GM18858 (cell line): ENCODE measurements at regions not wholly inside any gene's neighbourhood (a gene's known extent, or its start where the extent isn't known, plus 50 kb on each side); places are given as distances from the start of the nearest gene placed in this dataset.

ENCODE experiments used
- ATAC-seq: cut with Tn5 transposase; IDR thresholded peaks from one replicate; pipeline ENCODE4 v1.9.1; 2021; ENCODE audit not compliant: unreplicated experiment

- ATAC-seq: no peak
Observed at GRCh38 chr4:163582703-163583102, 88.2 kb downstream of the TMA16 start.

- peak; percentile 49 for ATAC-seq
Observed at GRCh38 chr4:163587867-163588266, 93.4 kb downstream of the TMA16 start.

- no peak for ATAC-seq
Observed at GRCh38 chr4:163588532-163588931, 94.0 kb downstream of the TMA16 start.

- peak; percentile 20 for ATAC-seq
Observed at GRCh38 chr4:163590103-163590502, 95.6 kb downstream of the TMA16 start.

GRCh38 chr4:163590619-163591264 lies 96.3 kb downstream of the TMA16 start:
- ATAC-seq: no peak

GRCh38 chr4:163591614-163592020 lies 97.1 kb downstream of the TMA16 start:
- ATAC-seq: peak; percentile 84

GRCh38 chr4:163592212-163592611 lies 97.7 kb downstream of the TMA16 start:
- ATAC-seq: no peak

- ATAC-seq: no peak
Observed at GRCh38 chr4:163595580-163595979, 101.1 kb downstream of the TMA16 start.

- peak; percentile 40 for ATAC-seq
Observed at GRCh38 chr4:163598028-163598427, 103.5 kb downstream of the TMA16 start.

- ATAC-seq: no peak
Observed at GRCh38 chr4:163598489-163598888, 104.0 kb downstream of the TMA16 start.

GRCh38 chr4:163600727-163601126 lies 106.2 kb downstream of the TMA16 start:
- ATAC-seq: peak; percentile 45

- no peak for ATAC-seq
Observed at GRCh38 chr4:163603257-163603656, 108.8 kb downstream of the TMA16 start.

GRCh38 chr4:163606896-163607691 lies 112.6 kb downstream of the TMA16 start:
- no peak for ATAC-seq

GRCh38 chr4:163609019-163609418 lies 114.5 kb downstream of the TMA16 start:
- ATAC-seq: no peak

- ATAC-seq: no peak
Observed at GRCh38 chr4:163610648-163611047, 116.2 kb downstream of the TMA16 start.

- no peak for ATAC-seq
Observed at GRCh38 chr4:163611182-163611581, 116.7 kb downstream of the TMA16 start.

- ATAC-seq: peak; percentile 81
Observed at GRCh38 chr4:163611784-163612445, 117.4 kb downstream of the TMA16 start.

GRCh38 chr4:163612762-163613161 lies 118.3 kb downstream of the TMA16 start:
- ATAC-seq: peak; percentile 24

- no peak for ATAC-seq
Observed at GRCh38 chr4:163613383-163613782, 118.9 kb downstream of the TMA16 start.

- ATAC-seq: no peak
Observed at GRCh38 chr4:163614866-163615265, 120.4 kb downstream of the TMA16 start.

- ATAC-seq: no peak
Observed at GRCh38 chr4:163618845-163619244, 124.4 kb downstream of the TMA16 start.

GRCh38 chr4:163620738-163621137 lies 126.2 kb downstream of the TMA16 start:
- no peak for ATAC-seq
